Tibial nerve (tissue), 4 donors: ENCODE measurements at regions not wholly inside any gene's neighbourhood (a gene's known extent, or its start where the extent isn't known, plus 50 kb on each side); places are given as distances from the start of the nearest gene placed in this dataset.
"Not testable (repeated sequence)": the region's sequence is repeated elsewhere in the genome, so short reads cannot be mapped to it uniquely, and the experiment has no call there.

Experiments used
- CTCF ChIP-seq, 5 experiments: fragments of 200-600 bp in 3 of 5; fragments of 450-650 bp in 2 of 5; sonication (generic) in 3 of 5; IDR thresholded peaks; one replicate each; pipeline ENCODE4 v1.5.1; 2016 to 2019; ENCODE audit warnings: antibody characterized with exemption in 5 of 5, mild to moderate bottlenecking in 3 of 5, moderate library complexity in 2 of 5
- EP300 ChIP-seq, 2 donors: sonication (generic); formaldehyde crosslinking; IDR thresholded peaks; one replicate each; pipeline ENCODE4 v1.6.1; 2017; ENCODE audit warnings: antibody characterized with exemption in 2 of 2, mild to moderate bottlenecking in 1 of 2
- POLR2A ChIP-seq, 2 donors: fragments of 450-650 bp; IDR thresholded peaks; one replicate each; pipeline ENCODE4 v1.6.1; 2017; ENCODE audit warnings: antibody characterized with exemption in 2 of 2, mild to moderate bottlenecking in 2 of 2, moderate library complexity in 2 of 2

GRCh38 chrX:45982958-45983727 lies 562.1 kb downstream of the ZNF674 start:
- not testable (repeated sequence) for TF ChIP-seq CTCF, POLR2A, EP300 (IDR thresholded peaks at IDR 0.05)
